PFSK-1 (cell line): ENCODE measurements at regions not wholly inside any gene's neighbourhood (a gene's known extent, or its start where the extent isn't known, plus 50 kb on each side); places are given as distances from the start of the nearest gene placed in this dataset.

ENCODE experiments used
- FOXP2 ChIP-seq: optimal IDR thresholded peaks from 2 replicates; pipeline ENCODE3; 2011; ENCODE audit warnings: borderline replicate concordance, control low read depth, inconsistent platforms; ENCODE audit not compliant: insufficient read depth; ENCODE audit errors: extremely low read length, extremely low read depth
- POLR2AphosphoS5 ChIP-seq: IDR thresholded peaks from 2 replicates; pipeline ENCODE4 v1.6.1; 2012; ENCODE audit warnings: low read depth, mild to moderate bottlenecking, control low read depth, low read length, moderate library complexity
- REST ChIP-seq, 2 experiments: IDR thresholded peaks; 2 replicates each; pipeline versions ENCODE4 v1.6.1 to v1.8.0; 2011 to 2012; ENCODE audit warnings: low read depth in 2 of 2, low read length in 2 of 2, control low read depth in 1 of 2, inconsistent platforms in 1 of 2, mild to moderate bottlenecking in 1 of 2, moderate library complexity in 1 of 2; ENCODE audit not compliant: insufficient read depth in 1 of 2
- SIN3A ChIP-seq: IDR thresholded peaks from 2 replicates; pipeline ENCODE4 v1.6.1; 2012; ENCODE audit warnings: mild to moderate bottlenecking, low read length, moderate library complexity, borderline replicate concordance; ENCODE audit not compliant: insufficient read depth
- TAF1 ChIP-seq: IDR thresholded peaks from 2 replicates; pipeline ENCODE4 v1.6.1; 2012; ENCODE audit warnings: low read length, control low read depth, borderline replicate concordance; ENCODE audit not compliant: insufficient read depth

- TF ChIP-seq FOXP2 (no peak), POLR2AphosphoS5 (no peak), SIN3A (no peak), REST (IDR thresholded peaks at IDR 0.05; ENCODE audit: insufficient read depth in 1 of 2, low read depth in 2 of 2, low read length in 2 of 2) (no peak), TAF1 (no peak)
These were observed 494.1 kb upstream of the MEIS1 start for GRCh38 chr2:65940856-65941255.

GRCh38 chr2:65939687-65940086 is 495.2 kb upstream of the MEIS1 start:
- no peak for TF ChIP-seq POLR2AphosphoS5
- no peak for TF ChIP-seq SIN3A
- TF ChIP-seq FOXP2 = no peak
- TF ChIP-seq REST (IDR thresholded peaks at IDR 0.05; ENCODE audit: insufficient read depth in 1 of 2, low read depth in 2 of 2, low read length in 2 of 2) = no peak
- TF ChIP-seq TAF1 = no peak

- no peak for TF ChIP-seq FOXP2
- TF ChIP-seq SIN3A = no peak
- TF ChIP-seq REST (IDR thresholded peaks at IDR 0.05; ENCODE audit: insufficient read depth in 1 of 2, low read depth in 2 of 2, low read length in 2 of 2) = no peak
- TF ChIP-seq POLR2AphosphoS5 = no peak
- no peak for TF ChIP-seq TAF1
These were observed 497.4 kb upstream of the MEIS1 start for GRCh38 chr2:65937379-65938160.

- TF ChIP-seq REST (IDR thresholded peaks at IDR 0.05; ENCODE audit: insufficient read depth in 1 of 2, low read depth in 2 of 2, low read length in 2 of 2) = no peak
- TF ChIP-seq FOXP2 = no peak
- no peak for TF ChIP-seq POLR2AphosphoS5
- no peak for TF ChIP-seq SIN3A
- TF ChIP-seq TAF1 = no peak
These were observed 499.8 kb upstream of the MEIS1 start for GRCh38 chr2:65934992-65935629.

GRCh38 chr2:65932571-65932970 is 500.2 kb upstream of the SPRED2 start:
- TF ChIP-seq TAF1 (no peak), SIN3A (no peak), POLR2AphosphoS5 (no peak), REST (IDR thresholded peaks at IDR 0.05; ENCODE audit: insufficient read depth in 1 of 2, low read depth in 2 of 2, low read length in 2 of 2) (no peak), FOXP2 (no peak)
